GM19455 (cell line): ENCODE measurements at regions not wholly inside any gene's neighbourhood (a gene's known extent, or its start where the extent isn't known, plus 50 kb on each side); places are given as distances from the start of the nearest gene placed in this dataset.
A peak's percentile ranks its signal among the peaks of the same experiment; 100 is the strongest.
"Not testable (repeated sequence)": the region's sequence is repeated elsewhere in the genome, so short reads cannot be mapped to it uniquely, and the experiment has no call there.

Source experiments
- ATAC-seq: cut with Tn5 transposase; IDR thresholded peaks from one replicate; pipeline ENCODE4 v1.9.1; 2021; ENCODE audit not compliant: unreplicated experiment

- ATAC-seq, result not testable (repeated sequence)
Observed at GRCh38 chr3:195999176-195999575, 82.7 kb downstream of the TFRC start.

- not testable (repeated sequence) for ATAC-seq
Observed at GRCh38 chr3:195996314-195996713, 85.6 kb downstream of the TFRC start.

DNA sequence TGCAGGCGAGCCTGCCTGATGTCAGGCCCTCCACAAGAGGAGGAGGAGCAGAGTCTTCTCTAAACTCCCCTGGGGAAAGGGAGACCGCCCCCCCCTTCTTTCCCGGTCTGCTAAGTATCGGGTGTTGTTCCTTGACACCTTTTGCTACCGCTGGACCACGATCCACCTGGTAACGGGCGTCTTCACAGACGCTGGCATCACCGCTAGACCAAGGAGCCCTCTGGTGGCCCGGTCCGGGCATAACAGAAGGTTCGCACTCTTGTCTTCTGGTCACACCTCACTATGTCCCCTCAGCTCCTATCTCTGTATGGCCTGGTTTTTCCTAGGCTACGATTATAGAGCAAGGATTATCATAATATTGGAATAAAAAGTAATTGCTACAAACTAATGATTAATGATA is 86.0 kb upstream of the TNK2 start:
- ATAC-seq, result not testable (repeated sequence)

- not testable (repeated sequence) for ATAC-seq
Observed at GRCh38 chr3:195993671-195994070, 85.3 kb upstream of the TNK2 start.

GRCh38 chr3:195992956-195993595 is 84.7 kb upstream of the TNK2 start:
- ATAC-seq, result not testable (repeated sequence)

GRCh38 chr3:195991986-195992385 is 83.6 kb upstream of the TNK2 start:
- ATAC-seq, result not testable (repeated sequence)

GRCh38 chr3:195991243-195991642 is 82.9 kb upstream of the TNK2 start:
- ATAC-seq, result not testable (repeated sequence)

GRCh38 chr3:195990841-195991174 is 82.5 kb upstream of the TNK2 start:
- not testable (repeated sequence) for ATAC-seq

GRCh38 chr3:195989921-195990840 is 81.8 kb upstream of the TNK2 start:
- peak; percentile 87 for ATAC-seq

DNA sequence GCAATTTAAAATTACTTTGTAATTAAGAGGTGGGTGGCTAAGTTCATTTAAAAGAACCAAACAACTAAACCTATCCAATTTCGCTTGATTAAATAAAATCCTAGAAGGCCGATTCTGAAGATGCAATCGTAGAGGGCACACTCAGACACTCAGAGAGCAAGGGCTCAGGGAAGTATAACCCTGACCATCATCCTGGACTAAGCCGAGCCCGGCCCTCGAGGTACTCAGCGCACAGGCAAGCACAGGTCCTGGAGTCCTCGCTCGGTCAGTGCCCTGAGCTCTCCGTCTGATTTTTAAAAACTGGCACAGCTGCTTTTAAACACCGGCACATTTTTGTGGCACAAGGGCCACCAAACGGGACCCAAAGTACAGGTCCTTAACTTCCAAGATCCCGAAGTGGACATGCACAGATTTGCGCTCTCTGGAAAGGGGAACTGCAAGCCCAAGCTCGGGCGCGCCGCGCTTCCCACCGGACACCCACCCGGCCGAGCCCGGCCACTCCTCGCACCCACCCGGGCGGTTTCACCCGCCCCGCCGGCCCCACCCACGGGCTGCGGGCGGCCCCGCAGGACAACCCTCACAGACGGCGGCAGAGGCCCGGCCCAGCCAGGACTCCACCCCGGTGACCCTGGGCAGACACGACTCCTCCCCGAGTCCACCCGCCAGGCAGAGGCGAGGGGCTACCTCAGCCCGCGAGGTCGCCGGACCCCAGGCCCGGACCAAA is 81.0 kb upstream of the TNK2 start:
- peak; percentile 40 for ATAC-seq

GRCh38 chr3:195988764-195989163 is 80.4 kb upstream of the TNK2 start:
- not testable (repeated sequence) for ATAC-seq

DNA sequence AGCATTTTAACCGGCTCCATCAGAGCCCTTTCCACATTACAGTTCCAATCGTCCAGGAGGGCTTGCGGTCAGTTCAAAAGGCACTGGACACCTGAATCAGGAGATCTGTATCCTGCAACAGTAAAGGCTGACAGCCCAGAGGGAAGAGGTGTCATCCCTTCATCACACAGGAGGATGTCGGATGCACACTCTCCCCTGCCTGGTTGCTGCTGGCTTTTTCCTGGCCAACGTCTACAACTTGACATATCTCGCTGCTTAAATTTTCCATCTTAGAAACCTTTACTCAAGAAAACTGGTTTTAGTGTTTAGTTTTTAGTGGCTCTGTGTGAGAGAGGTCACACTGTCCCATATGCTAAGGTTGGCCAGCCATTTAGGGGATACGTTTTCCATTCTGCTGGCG is 78.7 kb upstream of the TNK2 start:
- ATAC-seq, result not testable (repeated sequence)

- ATAC-seq, result not testable (repeated sequence)
Observed at GRCh38 chr3:195986576-195986975, 78.2 kb upstream of the TNK2 start.

DNA sequence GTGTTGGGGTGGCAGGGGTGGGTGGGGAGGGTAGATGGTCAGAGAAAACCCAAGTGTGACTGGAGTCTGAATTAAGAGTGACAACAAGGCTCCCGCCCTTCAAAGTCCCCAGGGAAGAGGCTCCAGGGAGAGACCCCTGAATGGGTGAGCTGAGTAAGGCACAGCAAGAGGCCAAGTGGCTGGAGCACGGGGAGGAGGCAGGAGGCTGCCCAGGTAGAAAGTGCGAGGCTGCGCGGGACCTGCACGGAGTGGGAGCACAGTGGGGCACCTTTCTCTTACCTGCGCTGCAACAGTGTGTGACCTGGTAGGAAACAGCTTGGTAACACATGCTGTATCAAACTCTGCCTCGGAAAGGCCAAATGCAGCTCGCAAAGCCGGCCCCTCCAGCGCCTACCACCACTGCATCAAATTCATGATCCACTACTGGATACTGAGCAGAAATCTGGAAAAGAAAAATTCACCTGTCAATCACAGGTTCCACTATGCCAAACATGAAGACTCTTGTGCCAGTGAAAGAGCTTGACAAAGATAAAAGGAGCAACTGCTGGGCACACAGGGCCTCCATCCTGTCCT is 77.1 kb upstream of the TNK2 start:
- ATAC-seq, result not testable (repeated sequence)

DNA sequence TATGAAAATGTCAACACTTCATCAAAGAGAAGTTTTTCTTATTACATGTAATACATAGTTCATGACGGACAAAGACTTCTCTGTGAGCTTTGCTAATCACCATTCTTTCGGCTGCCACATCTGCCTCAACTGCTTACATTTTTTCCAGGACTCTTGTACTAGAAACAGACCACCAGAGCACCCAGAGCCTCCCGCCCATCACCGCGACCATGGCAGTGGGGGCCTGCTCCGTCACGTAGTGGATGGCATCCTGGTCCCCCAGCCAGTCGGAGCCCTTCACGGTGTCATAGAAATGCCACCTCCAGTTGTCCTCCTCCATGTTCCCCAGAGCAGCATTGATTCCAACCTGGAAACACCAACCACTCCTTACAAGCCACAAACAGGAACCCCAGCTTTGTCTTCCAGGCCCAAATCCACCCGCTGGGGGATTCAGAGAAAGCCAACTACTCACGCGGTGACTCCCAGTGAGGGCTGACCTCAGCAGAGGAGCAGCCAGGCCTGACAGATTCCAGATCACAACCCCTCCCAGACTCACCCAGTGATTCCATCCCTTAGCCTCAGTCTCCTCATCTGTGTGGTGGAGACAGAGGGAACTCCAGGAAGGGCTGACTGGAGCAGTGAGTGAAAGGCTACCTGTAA is 76.2 kb upstream of the TNK2 start:
- not testable (repeated sequence) for ATAC-seq

DNA sequence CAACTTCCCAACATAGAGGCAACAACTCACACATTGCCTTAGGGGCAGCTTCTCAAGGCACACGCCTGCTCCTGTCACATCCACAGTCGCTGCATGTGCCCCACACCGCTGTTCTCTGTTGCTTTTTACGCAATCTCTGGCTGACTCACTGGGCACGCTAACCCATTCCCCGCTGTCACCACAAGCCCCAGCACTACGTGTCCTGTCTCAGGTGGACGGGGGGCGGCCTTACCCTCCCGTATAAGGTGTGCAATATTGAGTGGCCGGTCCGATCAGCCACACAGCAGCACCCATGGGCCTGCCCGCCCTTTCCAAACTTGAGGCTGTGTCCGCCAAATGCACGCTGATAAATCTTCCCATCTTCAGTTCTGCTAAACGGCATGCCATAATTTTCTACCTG is 75.5 kb upstream of the TNK2 start:
- not testable (repeated sequence) for ATAC-seq

- not testable (repeated sequence) for ATAC-seq
Observed at GRCh38 chr3:195982754-195983153, 74.4 kb upstream of the TNK2 start.

- ATAC-seq, result not testable (repeated sequence)
Observed at GRCh38 chr3:195981778-195982177, 73.4 kb upstream of the TNK2 start.

GRCh38 chr3:195979877-195980276 is 71.5 kb upstream of the TNK2 start:
- not testable (repeated sequence) for ATAC-seq

DNA sequence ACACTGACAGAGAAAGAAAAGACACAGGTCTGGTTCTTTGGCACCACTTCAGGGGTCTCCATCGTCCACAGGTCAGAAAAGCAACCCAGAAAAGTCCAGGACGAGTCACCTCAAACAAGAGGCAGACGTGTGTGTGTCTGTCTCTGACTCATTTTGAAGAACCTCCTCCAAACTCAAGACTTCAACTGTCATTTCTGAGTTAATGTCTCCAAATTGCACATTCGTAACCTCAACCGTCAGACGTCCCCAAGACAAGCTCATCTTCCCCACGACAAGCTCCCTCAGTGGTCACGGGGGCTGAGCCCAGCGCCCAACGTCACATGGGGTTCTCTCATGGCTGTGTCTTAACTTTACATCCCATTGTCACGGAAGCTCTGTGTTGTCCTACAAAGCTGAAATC is 70.2 kb upstream of the TNK2 start:
- ATAC-seq, result not testable (repeated sequence)

- ATAC-seq, result not testable (repeated sequence)
Observed at GRCh38 chr3:195976876-195977275, 68.5 kb upstream of the TNK2 start.
